ENCODE measurements at regions not wholly inside any gene's neighbourhood (a gene's known extent, or its start where the extent isn't known, plus 50 kb on each side); places are given as distances from the start of the nearest gene placed in this dataset.
"Not testable (repeated sequence)": the region's sequence is repeated elsewhere in the genome, so short reads cannot be mapped to it uniquely, and the experiment has no call there.

GRCh38 chr2:60215386-60215901, 338.0 kb downstream of the BCL11A start:
- no peak for ATAC-seq
- intact Hi-C loops (cut with micrococcal nuclease), result no loop called here
- no peak for DNase-seq

GRCh38 chr2:60214626-60214875, 338.9 kb downstream of the BCL11A start:
- intact Hi-C loops (cut with micrococcal nuclease), result no loop called here
- ATAC-seq (no peak), DNase-seq (no peak)

GRCh38 chr2:60213865-60214625, 339.4 kb downstream of the BCL11A start:
- intact Hi-C loops (cut with micrococcal nuclease), result no loop called here
- ATAC-seq, result peak; percentile 76
- DNase-seq, result no peak

- intact Hi-C loops (cut with micrococcal nuclease), result no loop called here
- no peak for ATAC-seq
- DNase-seq, result no peak
Measured at GRCh38 chr2:60212181-60212945, 341.1 kb downstream of the BCL11A start.

- ATAC-seq; DNase-seq; intact Hi-C loops (cut with micrococcal nuclease): not testable (repeated sequence)
Measured at GRCh38 chr2:60189006-60189405, 364.4 kb downstream of the BCL11A start.

GRCh38 chr2:60175290-60175689, 378.2 kb downstream of the BCL11A start:
- DNase-seq, result no peak
- intact Hi-C loops (cut with micrococcal nuclease), result no loop called here
- ATAC-seq, result no peak

GRCh38 chr2:60174146-60174545, 379.3 kb downstream of the BCL11A start:
- DNase-seq, result no peak
- ATAC-seq, result no peak
- intact Hi-C loops (cut with micrococcal nuclease), result no loop called here

- ATAC-seq (no peak), DNase-seq (no peak)
- intact Hi-C loops (cut with micrococcal nuclease), result no loop called here
Measured at GRCh38 chr2:60172801-60173200, 380.7 kb downstream of the BCL11A start.

- no peak for DNase-seq
- intact Hi-C loops (cut with micrococcal nuclease), result no loop called here
- no peak for ATAC-seq
Measured at GRCh38 chr2:60170272-60170671, 383.2 kb downstream of the BCL11A start.

- intact Hi-C loops (cut with micrococcal nuclease), result no loop called here
- ATAC-seq (peak; percentile 27), DNase-seq (no peak)
Measured at GRCh38 chr2:60168247-60168646, 385.2 kb downstream of the BCL11A start.

GRCh38 chr2:60167089-60167488, 386.4 kb downstream of the BCL11A start:
- DNase-seq (no peak), ATAC-seq (peak; percentile 62)
- intact Hi-C loops (cut with micrococcal nuclease), result no loop called here

- DNase-seq, result no peak
- no peak for ATAC-seq
- intact Hi-C loops (cut with micrococcal nuclease), result no loop called here
Measured at GRCh38 chr2:60163691-60164090, 389.8 kb downstream of the BCL11A start.

GRCh38 chr2:60159519-60159918, 393.9 kb downstream of the BCL11A start:
- DNase-seq (no peak), ATAC-seq (no peak)
- intact Hi-C loops (cut with micrococcal nuclease), result no loop called here

- no peak for ATAC-seq
- intact Hi-C loops (cut with micrococcal nuclease), result no loop called here
Measured at GRCh38 chr2:60158262-60158661, 395.2 kb downstream of the BCL11A start.

GRCh38 chr2:60157283-60157682, 396.2 kb downstream of the BCL11A start:
- intact Hi-C loops (cut with micrococcal nuclease), result no loop called here
- ATAC-seq (no peak), DNase-seq (no peak)

More at GRCh38 chr2:60158262-60158661, 395.2 kb downstream of the BCL11A start:
- no peak for DNase-seq

GRCh38 chr2:60154142-60154541, 399.3 kb downstream of the BCL11A start:
- intact Hi-C loops (cut with micrococcal nuclease), result no loop called here
- ATAC-seq (no peak), DNase-seq (no peak)

- intact Hi-C loops (cut with micrococcal nuclease), result no loop called here
- no peak for DNase-seq
- ATAC-seq, result no peak
Measured at GRCh38 chr2:60152226-60152833, 401.1 kb downstream of the BCL11A start.

- DNase-seq (no peak), ATAC-seq (no peak)
- intact Hi-C loops (cut with micrococcal nuclease), result no loop called here
Measured at GRCh38 chr2:60149176-60149575, 404.3 kb downstream of the BCL11A start.

- ATAC-seq (no peak), DNase-seq (no peak)
- intact Hi-C loops (cut with micrococcal nuclease), result no loop called here
Measured at GRCh38 chr2:60148716-60149115, 404.7 kb downstream of the BCL11A start.

GRCh38 chr2:60140185-60140584, 413.3 kb downstream of the BCL11A start:
- no peak for ATAC-seq
- intact Hi-C loops (cut with micrococcal nuclease), result no loop called here

More at GRCh38 chr2:60140185-60140584, 413.3 kb downstream of the BCL11A start:
- no peak for DNase-seq
